ENCODE measurements at regions not wholly inside any gene's neighbourhood (a gene's known extent, or its start where the extent isn't known, plus 50 kb on each side); places are given as distances from the start of the nearest gene placed in this dataset.

DNA sequence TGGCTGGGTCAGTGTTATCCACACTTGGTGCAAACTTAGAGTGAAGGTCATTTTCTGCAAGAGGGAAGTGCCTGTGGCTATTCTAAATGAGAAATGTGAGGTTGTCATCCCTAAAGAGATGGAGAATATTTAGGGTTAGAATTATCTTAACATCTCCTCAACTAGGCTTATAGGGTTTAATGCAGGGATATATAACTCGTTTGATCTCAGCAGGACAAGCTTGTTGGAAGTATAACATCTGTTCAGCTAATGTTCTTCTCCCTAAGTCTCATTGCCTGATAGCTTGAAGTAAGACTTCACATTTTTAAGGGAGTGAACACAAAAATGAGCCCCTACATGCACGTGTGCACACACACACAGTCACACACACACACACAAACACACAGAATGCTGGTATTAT lies 75.9 kb upstream of the NRXN1 start:
- DNase-seq (ENCODE audit: low spot score in 2 of 2): no peak
- 30 to 46% methylated on average over 2 of the region's 2 CpGs for WGBS, 2 donors
- no peak overlapping the region for H3K4me3 ChIP-seq (ENCODE audit: low read depth, poor library complexity, severe bottlenecking)
- intact Hi-C loops (cut with DNase I; ENCODE audit: low total_unique reads): no loop called here
- TF ChIP-seq POLR2A (IDR thresholded peaks at IDR 0.05): no peak
- TF ChIP-seq, protein P1, sequence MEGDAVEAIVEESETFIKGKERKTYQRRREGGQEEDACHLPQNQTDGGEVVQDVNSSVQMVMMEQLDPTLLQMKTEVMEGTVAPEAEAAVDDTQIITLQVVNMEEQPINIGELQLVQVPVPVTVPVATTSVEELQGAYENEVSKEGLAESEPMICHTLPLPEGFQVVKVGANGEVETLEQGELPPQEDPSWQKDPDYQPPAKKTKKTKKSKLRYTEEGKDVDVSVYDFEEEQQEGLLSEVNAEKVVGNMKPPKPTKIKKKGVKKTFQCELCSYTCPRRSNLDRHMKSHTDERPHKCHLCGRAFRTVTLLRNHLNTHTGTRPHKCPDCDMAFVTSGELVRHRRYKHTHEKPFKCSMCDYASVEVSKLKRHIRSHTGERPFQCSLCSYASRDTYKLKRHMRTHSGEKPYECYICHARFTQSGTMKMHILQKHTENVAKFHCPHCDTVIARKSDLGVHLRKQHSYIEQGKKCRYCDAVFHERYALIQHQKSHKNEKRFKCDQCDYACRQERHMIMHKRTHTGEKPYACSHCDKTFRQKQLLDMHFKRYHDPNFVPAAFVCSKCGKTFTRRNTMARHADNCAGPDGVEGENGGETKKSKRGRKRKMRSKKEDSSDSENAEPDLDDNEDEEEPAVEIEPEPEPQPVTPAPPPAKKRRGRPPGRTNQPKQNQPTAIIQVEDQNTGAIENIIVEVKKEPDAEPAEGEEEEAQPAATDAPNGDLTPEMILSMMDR (IDR thresholded peaks at IDR 0.05): no peak

DNA sequence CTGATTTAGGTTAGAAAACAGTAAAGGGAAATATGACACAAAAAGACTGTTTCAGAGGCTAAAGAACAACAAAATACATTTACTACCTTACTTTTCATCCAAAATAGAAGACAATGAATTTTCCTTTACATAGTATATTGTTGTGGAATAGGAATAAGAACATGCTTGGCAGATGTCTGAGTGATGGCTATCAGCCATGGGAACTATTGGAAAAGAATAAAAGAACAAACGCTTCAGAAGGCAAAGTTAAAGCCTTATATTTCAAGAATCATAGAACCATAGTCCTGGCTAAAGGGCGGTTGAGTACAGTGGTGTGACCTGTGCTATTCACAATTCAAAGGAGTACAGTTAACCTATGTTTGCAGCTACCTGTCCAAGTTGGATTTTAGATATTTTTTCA lies 73.9 kb upstream of the NRXN1 start:
- H3K4me3 ChIP-seq (ENCODE audit: low read depth, poor library complexity, severe bottlenecking): no peak overlapping the region
- WGBS, 2 donors: 71 to 76% methylated on average over 2 of the region's 2 CpGs
- DNase-seq (ENCODE audit: low spot score in 2 of 2): no peak
- intact Hi-C loops (cut with DNase I; ENCODE audit: low total_unique reads): no loop called here
- TF ChIP-seq, protein P1 (IDR thresholded peaks at IDR 0.05): no peak
- no peak for TF ChIP-seq POLR2A (IDR thresholded peaks at IDR 0.05)

DNA sequence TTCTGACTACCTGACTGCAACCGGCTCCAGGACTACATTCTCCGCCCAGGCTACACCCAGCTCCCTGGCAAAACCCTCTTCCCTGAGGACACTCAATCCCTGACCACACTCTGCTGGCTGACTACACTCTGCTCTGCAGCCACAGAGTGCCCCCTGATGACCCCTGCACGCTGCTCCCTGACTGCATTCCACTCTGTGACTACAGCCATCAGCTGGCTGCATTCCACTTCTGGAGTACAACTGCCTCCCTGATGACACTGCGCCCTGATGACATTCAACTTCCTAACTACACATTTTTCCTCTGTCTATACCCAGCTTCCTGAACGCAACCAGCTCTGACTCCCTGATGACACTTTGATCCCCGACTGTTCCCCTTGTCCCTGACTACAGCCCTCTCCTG lies 71.3 kb upstream of the NRXN1 start:
- 30 to 37% methylated on average over 6 of the region's 6 CpGs for WGBS, 2 donors
- TF ChIP-seq, protein P1 (IDR thresholded peaks at IDR 0.05): no peak
- TF ChIP-seq POLR2A (IDR thresholded peaks at IDR 0.05): no peak

DNA sequence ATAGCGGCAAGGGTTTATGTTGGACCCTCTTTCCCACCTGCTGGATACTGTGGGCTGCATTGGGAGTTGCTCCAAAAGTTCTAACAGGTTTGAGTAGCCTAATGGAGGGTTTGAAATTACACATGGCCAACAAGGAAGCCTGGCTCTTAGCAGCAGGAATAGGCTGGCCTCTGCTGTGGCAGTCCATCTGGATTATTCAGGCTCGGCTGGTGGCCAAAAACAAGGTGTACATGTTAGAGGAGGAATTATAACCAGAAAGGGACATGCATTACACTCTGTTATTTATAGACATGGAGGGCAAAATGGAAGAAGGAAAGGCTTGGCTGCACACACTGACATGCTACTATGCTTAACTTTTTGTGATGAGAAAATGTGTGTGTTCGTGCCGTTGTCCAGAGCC lies 61.1 kb upstream of the NRXN1 start:
- no peak overlapping the region for H3K4me3 ChIP-seq (ENCODE audit: low read depth, poor library complexity, severe bottlenecking)
- 86 to 92% methylated on average over 4 of the region's 4 CpGs for WGBS, 2 donors
- no peak for TF ChIP-seq POLR2A (IDR thresholded peaks at IDR 0.05)
- TF ChIP-seq, protein P1 (IDR thresholded peaks at IDR 0.05): no peak
- no peak for DNase-seq (ENCODE audit: low spot score in 2 of 2)
- intact Hi-C loops (cut with DNase I; ENCODE audit: low total_unique reads): no loop called here

More for the DNA sequence above, 71.3 kb upstream of the NRXN1 start:
- intact Hi-C loops (cut with DNase I; ENCODE audit: low total_unique reads): no loop called here
- H3K4me3 ChIP-seq (ENCODE audit: low read depth, poor library complexity, severe bottlenecking): no peak overlapping the region
- DNase-seq (ENCODE audit: low spot score in 2 of 2): no peak

DNA sequence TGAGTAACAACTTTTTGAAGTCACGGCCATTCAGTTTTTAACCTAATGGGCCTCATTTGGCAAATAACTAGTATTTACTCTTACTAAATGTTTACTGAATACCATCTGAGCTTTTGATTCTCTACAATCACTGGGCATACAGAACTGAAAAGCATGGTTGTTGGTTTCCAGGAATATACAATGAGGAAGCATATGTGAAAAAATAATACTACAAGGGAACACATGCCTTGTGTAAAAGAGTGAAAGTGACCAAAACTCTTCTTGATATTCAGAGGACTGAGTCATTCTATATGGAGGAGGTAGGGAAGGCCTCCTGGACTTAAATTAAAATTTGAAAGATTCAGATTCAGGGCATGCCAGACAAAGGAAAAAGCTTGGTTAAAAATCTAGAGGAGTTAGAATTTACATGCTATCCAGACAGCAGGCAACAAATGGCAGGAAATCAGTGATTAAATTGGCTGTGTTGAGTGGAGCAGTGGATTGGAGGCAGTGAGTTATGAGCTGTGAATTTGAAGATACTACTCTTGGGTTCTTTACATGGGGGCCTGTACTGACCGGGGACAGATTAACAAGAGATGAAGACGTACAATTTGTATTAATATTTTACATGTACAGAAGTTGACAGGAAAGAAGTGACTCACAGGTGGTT lies 53.6 kb upstream of the NRXN1 start:
- 78 to 79% methylated on average over 3 of the region's 3 CpGs for WGBS, 2 donors
- no peak for DNase-seq (ENCODE audit: low spot score in 2 of 2)
- intact Hi-C loops (cut with DNase I; ENCODE audit: low total_unique reads): no loop called here
- TF ChIP-seq, protein P1 (IDR thresholded peaks at IDR 0.05): no peak
- no peak for TF ChIP-seq POLR2A (IDR thresholded peaks at IDR 0.05)
- H3K4me3 ChIP-seq (ENCODE audit: low read depth, poor library complexity, severe bottlenecking): no peak overlapping the region

DNA sequence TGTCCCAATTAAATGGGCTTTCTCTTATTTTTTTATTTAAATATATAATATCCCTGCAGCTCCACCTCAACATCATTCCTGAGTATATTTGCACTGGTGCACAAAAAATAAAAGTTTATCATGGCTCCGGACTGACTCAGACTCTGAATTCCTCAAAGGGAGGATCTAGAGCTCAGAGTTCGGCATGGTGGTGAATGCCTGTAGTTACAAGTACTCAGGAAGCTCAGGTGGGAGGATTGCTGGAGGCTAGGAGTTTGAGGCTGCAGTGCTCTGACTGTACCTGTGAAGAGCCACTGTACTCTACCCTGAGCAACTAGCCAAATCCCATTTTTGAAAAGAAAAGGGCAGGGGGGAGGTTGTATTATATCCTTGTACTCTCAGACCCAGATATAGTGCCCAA lies 52.8 kb upstream of the NRXN1 start:
- WGBS, 2 donors: 69 to 70% methylated on average over 2 of the region's 2 CpGs
- no peak overlapping the region for H3K4me3 ChIP-seq (ENCODE audit: low read depth, poor library complexity, severe bottlenecking)
- intact Hi-C loops (cut with DNase I; ENCODE audit: low total_unique reads): no loop called here
- TF ChIP-seq, protein P1 (IDR thresholded peaks at IDR 0.05): no peak
- TF ChIP-seq POLR2A (IDR thresholded peaks at IDR 0.05): no peak
- no peak for DNase-seq (ENCODE audit: low spot score in 2 of 2)

Data from lower leg skin (tissue), 4 donors.